ENCODE measurements at regions not wholly inside any gene's neighbourhood (a gene's known extent, or its start where the extent isn't known, plus 50 kb on each side); places are given as distances from the start of the nearest gene placed in this dataset.

GRCh38 chr2:122358729-122359128 is 603.3 kb downstream of the TSN start:
- Histone ChIP-seq H3K27me3 (ENCODE audit: control insufficient read depth, low read length) (no peaks in the 10 kb centered on the region), H3K79me2 (ENCODE audit: control insufficient read depth, low read length) (no peaks in the 10 kb centered on the region), H3K4me3 (ENCODE audit: low read length) (no peak overlapping the region), H3K4me1 (ENCODE audit: control insufficient read depth, low read length) (no peaks in the 10 kb centered on the region), H3F3A (ENCODE audit: control insufficient read depth, insufficient read depth) (no peaks in the 10 kb centered on the region), H3K27ac (ENCODE audit: low read depth, low read length) (no peak overlapping the region), H3K36me3 (ENCODE audit: control insufficient read depth, low read length) (no peaks in the 10 kb centered on the region), H4K20me1 (ENCODE audit: control insufficient read depth, insufficient read depth, low read depth, low read length) (no peaks in the 10 kb centered on the region), H3K9me3 (ENCODE audit: control insufficient read depth, insufficient read depth, low read length) (no peaks in the 10 kb centered on the region), H3K9me2 (replicated peaks; ENCODE audit: control insufficient read depth, low read length) (no peaks in the 10 kb centered on the region), H3K4me2 (ENCODE audit: low read length) (no peak overlapping the region)
- TF ChIP-seq CTCF (IDR thresholded peaks at IDR 0.05; ENCODE audit: low read depth, low read length, poor library complexity, severe bottlenecking) (no peak), EZH2phosphoT487 (IDR thresholded peaks at IDR 0.05; ENCODE audit: borderline replicate concordance, low read length) (no peak)

DNA sequence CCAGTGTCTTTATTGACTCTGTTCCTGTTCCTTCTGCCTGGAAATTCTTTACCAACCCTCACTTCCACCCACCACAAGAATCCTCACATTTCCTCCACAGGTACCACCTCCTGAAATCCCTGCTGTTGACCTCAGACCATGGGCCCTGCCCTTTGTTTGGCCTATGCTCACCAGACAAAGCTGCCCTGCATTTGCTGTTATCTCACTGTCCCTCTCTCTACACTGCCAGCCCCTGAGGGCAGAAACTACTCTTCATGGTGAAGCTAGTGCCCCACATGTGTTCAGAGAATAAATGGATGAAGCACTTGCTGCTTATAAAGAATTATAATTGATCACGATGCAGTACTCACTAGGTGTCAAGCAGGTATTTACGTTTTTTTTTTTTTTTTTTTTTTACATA is 608.4 kb downstream of the TSN start:
- H3K27ac ChIP-seq (ENCODE audit: low read depth, low read length) = no peak overlapping the region
- H3K4me3 ChIP-seq (ENCODE audit: low read length) = no peak overlapping the region
- no peaks in the 10 kb centered on the region for H4K20me1 ChIP-seq (ENCODE audit: control insufficient read depth, insufficient read depth, low read depth, low read length)
- H3K27me3 ChIP-seq (ENCODE audit: control insufficient read depth, low read length) = no peaks in the 10 kb centered on the region
- TF ChIP-seq EZH2phosphoT487 (IDR thresholded peaks at IDR 0.05; ENCODE audit: borderline replicate concordance, low read length) = no peak
- no peak overlapping the region for H3K4me2 ChIP-seq (ENCODE audit: low read length)
- H3K4me1 ChIP-seq (ENCODE audit: control insufficient read depth, low read length) = no peaks in the 10 kb centered on the region
- no peaks in the 10 kb centered on the region for H3K9me2 ChIP-seq (replicated peaks; ENCODE audit: control insufficient read depth, low read length)
- no peaks in the 10 kb centered on the region for H3K79me2 ChIP-seq (ENCODE audit: control insufficient read depth, low read length)
- no peaks in the 10 kb centered on the region for H3K36me3 ChIP-seq (ENCODE audit: control insufficient read depth, low read length)
- H3F3A ChIP-seq (ENCODE audit: control insufficient read depth, insufficient read depth) = no peaks in the 10 kb centered on the region
- no peaks in the 10 kb centered on the region for H3K9me3 ChIP-seq (ENCODE audit: control insufficient read depth, insufficient read depth, low read length)

DNA sequence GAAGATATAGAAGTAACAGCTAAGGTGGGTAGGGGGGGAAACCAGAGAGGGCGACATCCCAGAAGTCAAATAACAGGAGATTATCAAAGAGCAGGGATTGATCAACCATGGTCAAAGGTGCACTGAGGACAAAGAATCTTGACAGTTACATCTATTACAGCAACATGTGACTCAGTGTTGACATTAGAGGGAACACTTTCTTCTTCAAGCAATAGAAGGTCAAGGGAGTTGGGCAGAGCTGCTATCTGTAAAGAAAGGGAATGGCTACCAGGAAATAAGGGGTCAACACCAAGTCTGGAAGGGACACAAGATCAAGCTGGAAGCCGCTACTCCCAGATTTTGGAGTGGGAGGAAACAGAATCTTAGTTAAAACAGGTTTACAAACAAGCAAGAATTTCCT is 611.0 kb downstream of the TSN start:
- H3K9me3 ChIP-seq (ENCODE audit: control insufficient read depth, insufficient read depth, low read length) = no peaks in the 10 kb centered on the region
- no peaks in the 10 kb centered on the region for H3K27me3 ChIP-seq (ENCODE audit: control insufficient read depth, low read length)
- no peaks in the 10 kb centered on the region for H3K36me3 ChIP-seq (ENCODE audit: control insufficient read depth, low read length)
- no peaks in the 10 kb centered on the region for H4K20me1 ChIP-seq (ENCODE audit: control insufficient read depth, insufficient read depth, low read depth, low read length)
- no peaks in the 10 kb centered on the region for H3K79me2 ChIP-seq (ENCODE audit: control insufficient read depth, low read length)
- H3F3A ChIP-seq (ENCODE audit: control insufficient read depth, insufficient read depth) = no peaks in the 10 kb centered on the region
- H3K27ac ChIP-seq (ENCODE audit: low read depth, low read length) = no peak overlapping the region
- no peaks in the 10 kb centered on the region for H3K9me2 ChIP-seq (replicated peaks; ENCODE audit: control insufficient read depth, low read length)
- no peaks in the 10 kb centered on the region for H3K4me1 ChIP-seq (ENCODE audit: control insufficient read depth, low read length)
- H3K4me3 ChIP-seq (ENCODE audit: low read length) = no peak overlapping the region
- no peak overlapping the region for H3K4me2 ChIP-seq (ENCODE audit: low read length)
- TF ChIP-seq CTCF (IDR thresholded peaks at IDR 0.05; ENCODE audit: low read depth, low read length, poor library complexity, severe bottlenecking) (no peak), EZH2phosphoT487 (IDR thresholded peaks at IDR 0.05; ENCODE audit: borderline replicate concordance, low read length) (no peak)

DNA sequence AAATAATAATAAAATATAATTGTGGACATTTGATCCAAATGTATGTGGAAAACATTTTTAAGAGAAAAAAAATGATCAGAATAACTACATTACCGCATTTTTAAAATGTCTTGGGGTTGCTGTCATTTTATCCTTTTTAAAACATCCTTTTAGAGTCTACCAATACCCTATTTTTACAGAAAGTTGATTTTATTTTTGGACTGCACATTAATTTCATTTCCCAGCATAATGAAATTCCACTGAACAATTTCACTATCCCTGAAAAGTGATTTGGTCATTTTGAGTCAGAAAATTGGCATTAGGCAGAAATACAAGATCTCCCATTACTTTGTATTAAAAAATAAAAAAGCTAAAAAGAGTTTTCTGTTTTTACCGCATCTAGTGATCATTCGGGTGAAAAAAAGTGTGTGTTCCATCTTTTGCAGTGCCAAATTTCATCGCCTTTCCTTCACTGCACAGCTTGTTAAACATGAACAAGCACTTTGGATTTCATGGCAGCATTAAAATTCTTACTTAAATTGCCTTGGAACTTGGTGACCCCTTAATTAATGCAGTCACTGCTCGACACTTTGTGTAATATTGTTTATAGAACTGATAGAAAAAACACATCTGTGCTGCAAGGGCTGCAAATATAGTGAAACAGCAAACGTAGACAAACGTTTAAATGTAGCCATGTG is 611.7 kb downstream of the TSN start:
- H3K27ac ChIP-seq (ENCODE audit: low read depth, low read length) = no peak overlapping the region
- TF ChIP-seq CTCF (IDR thresholded peaks at IDR 0.05; ENCODE audit: low read depth, low read length, poor library complexity, severe bottlenecking) (no peak), EZH2phosphoT487 (IDR thresholded peaks at IDR 0.05; ENCODE audit: borderline replicate concordance, low read length) (no peak)
- H3K36me3 ChIP-seq (ENCODE audit: control insufficient read depth, low read length) = no peaks in the 10 kb centered on the region
- no peak overlapping the region for H3K4me3 ChIP-seq (ENCODE audit: low read length)
- no peaks in the 10 kb centered on the region for H3F3A ChIP-seq (ENCODE audit: control insufficient read depth, insufficient read depth)
- H3K9me3 ChIP-seq (ENCODE audit: control insufficient read depth, insufficient read depth, low read length) = no peaks in the 10 kb centered on the region
- H3K4me1 ChIP-seq (ENCODE audit: control insufficient read depth, low read length) = no peaks in the 10 kb centered on the region
- H4K20me1 ChIP-seq (ENCODE audit: control insufficient read depth, insufficient read depth, low read depth, low read length) = no peaks in the 10 kb centered on the region
- no peaks in the 10 kb centered on the region for H3K9me2 ChIP-seq (replicated peaks; ENCODE audit: control insufficient read depth, low read length)
- no peaks in the 10 kb centered on the region for H3K79me2 ChIP-seq (ENCODE audit: control insufficient read depth, low read length)
- H3K27me3 ChIP-seq (ENCODE audit: control insufficient read depth, low read length) = no peaks in the 10 kb centered on the region
- H3K4me2 ChIP-seq (ENCODE audit: low read length) = no peak overlapping the region
